Subcutaneous abdominal adipose tissue (tissue), 5 donors: ENCODE measurements at regions not wholly inside any gene's neighbourhood (a gene's known extent, or its start where the extent isn't known, plus 50 kb on each side); places are given as distances from the start of the nearest gene placed in this dataset.

Experiments
- H3K27ac ChIP-seq: one replicate; pipeline ENCODE4 v1.7.0; 2013; ENCODE audit warnings: low read depth, mild to moderate bottlenecking, inconsistent platforms, low read length, moderate library complexity
- H3K27me3 ChIP-seq, 5 donors: one replicate each; pipeline ENCODE4 v1.7.0; 2013; ENCODE audit warnings: low read length in 5 of 5, inconsistent platforms in 1 of 5; ENCODE audit not compliant: control insufficient read depth in 5 of 5, insufficient read depth in 4 of 5
- H3K36me3 ChIP-seq, 5 donors: one replicate each; pipeline ENCODE4 v1.7.0; 2013; ENCODE audit warnings: low read length in 5 of 5; ENCODE audit not compliant: control insufficient read depth in 5 of 5, insufficient read depth in 5 of 5
- H3K4me1 ChIP-seq, 5 donors: one replicate each; pipeline ENCODE4 v1.7.0; 2013; ENCODE audit warnings: low read length in 5 of 5, mild to moderate bottlenecking in 3 of 5, moderate library complexity in 1 of 5; ENCODE audit not compliant: control insufficient read depth in 5 of 5, insufficient read depth in 5 of 5
- H3K4me3 ChIP-seq, 5 donors: one replicate each; pipeline ENCODE4 v1.7.0; 2013; ENCODE audit warnings: low read length in 5 of 5, low read depth in 1 of 5
- H3K9ac ChIP-seq, 5 donors: one replicate each; pipeline ENCODE4 v1.7.0; 2013; ENCODE audit warnings: low read length in 5 of 5, mild to moderate bottlenecking in 4 of 5, moderate library complexity in 3 of 5
- H3K9me3 ChIP-seq, 5 donors: one replicate each; pipeline ENCODE4 v1.7.0; 2013; ENCODE audit warnings: low read length in 5 of 5; ENCODE audit not compliant: control insufficient read depth in 5 of 5
- donor health status: healthy.
- donor health status: healthy.
- donor health status: healthy.
- donor health status: healthy.
- donor health status: healthy.

GRCh38 chr11:35077709-35078469 lies 61.1 kb upstream of the CD44 start:
- no peaks in the 10 kb centered on the region for H3K27me3 ChIP-seq
- H3K9me3 ChIP-seq, result no peaks in the 10 kb centered on the region
- no peak overlapping the region for H3K4me3 ChIP-seq
- no peak overlapping the region for H3K27ac ChIP-seq
- no peak overlapping the region for H3K9ac ChIP-seq
- peaks cover 2 to 17% (median 14%) of the 10 kb centered on the region in 5 donors for H3K4me1 ChIP-seq
- H3K36me3 ChIP-seq, result no peaks in the 10 kb centered on the region

- peaks cover 6 to 21% (median 19%) of the 10 kb centered on the region in 5 donors for H3K4me1 ChIP-seq
- H3K27ac ChIP-seq, result no peak overlapping the region
- no peaks in the 10 kb centered on the region for H3K27me3 ChIP-seq
- no peaks in the 10 kb centered on the region for H3K9me3 ChIP-seq
- no peak overlapping the region for H3K4me3 ChIP-seq
- H3K9ac ChIP-seq, result no peak overlapping the region
- H3K36me3 ChIP-seq, result no peaks in the 10 kb centered on the region
These were observed 60.6 kb upstream of the CD44 start for GRCh38 chr11:35078470-35078735.

- Histone ChIP-seq H3K4me3 (no peak overlapping the region), H3K36me3 (no peaks in the 10 kb centered on the region), H3K27ac (no peak overlapping the region), H3K9me3 (no peaks in the 10 kb centered on the region), H3K4me1 (peaks cover 12 to 33% (median 29%) of the 10 kb centered on the region in 5 donors), H3K9ac (no peak overlapping the region), H3K27me3 (no peaks in the 10 kb centered on the region)
These were observed 59.4 kb upstream of the CD44 start for GRCh38 chr11:35079611-35080010.

GRCh38 chr11:35082321-35083180 lies 56.4 kb upstream of the CD44 start:
- peak overlapping the region in 3 of 5 donors; percentile 18 to 28 (median 24) for H3K4me3 ChIP-seq
- no peaks in the 10 kb centered on the region for H3K36me3 ChIP-seq
- peaks cover 16 to 49% (median 42%) of the 10 kb centered on the region in 5 donors for H3K4me1 ChIP-seq
- peak overlapping the region in 3 of 5 donors; percentile 16 to 21 (median 20) for H3K9ac ChIP-seq
- H3K27ac ChIP-seq, result peak overlapping the region; percentile 90
- no peaks in the 10 kb centered on the region for H3K9me3 ChIP-seq
- no peaks in the 10 kb centered on the region for H3K27me3 ChIP-seq

GRCh38 chr11:35083181-35083430 lies 55.9 kb upstream of the CD44 start:
- Histone ChIP-seq H3K4me1 (peaks cover 18 to 52% (median 45%) of the 10 kb centered on the region in 5 donors), H3K9me3 (no peaks in the 10 kb centered on the region), H3K4me3 (peak overlapping the region in 3 of 5 donors; percentile 7 to 28 (median 24)), H3K27me3 (no peaks in the 10 kb centered on the region), H3K36me3 (no peaks in the 10 kb centered on the region), H3K27ac (peak overlapping the region; percentile 90), H3K9ac (peak overlapping the region in 3 of 5 donors; percentile 16 to 21 (median 20))

- no peak overlapping the region for H3K4me3 ChIP-seq
- H3K27ac ChIP-seq, result peak overlapping the region; percentile 90
- no peaks in the 10 kb centered on the region for H3K9me3 ChIP-seq
- H3K9ac ChIP-seq, result peak overlapping the region in 2 of 5 donors; percentile 20 to 21
- no peaks in the 10 kb centered on the region for H3K27me3 ChIP-seq
- no peaks in the 10 kb centered on the region for H3K36me3 ChIP-seq
- H3K4me1 ChIP-seq, result peaks cover 18 to 55% (median 49%) of the 10 kb centered on the region in 5 donors
These were observed 55.3 kb upstream of the CD44 start for GRCh38 chr11:35083431-35084238.

- no peak overlapping the region for H3K9ac ChIP-seq
- H3K9me3 ChIP-seq, result no peaks in the 10 kb centered on the region
- no peaks in the 10 kb centered on the region for H3K27me3 ChIP-seq
- no peak overlapping the region for H3K4me3 ChIP-seq
- H3K36me3 ChIP-seq, result no peaks in the 10 kb centered on the region
- H3K4me1 ChIP-seq, result peaks cover 18 to 56% (median 49%) of the 10 kb centered on the region in 5 donors
- H3K27ac ChIP-seq, result peak overlapping the region; percentile 90
These were observed 54.0 kb upstream of the CD44 start for GRCh38 chr11:35084817-35085440.

GRCh38 chr11:35085531-35086165 lies 53.3 kb upstream of the CD44 start:
- no peak overlapping the region for H3K27ac ChIP-seq
- no peaks in the 10 kb centered on the region for H3K27me3 ChIP-seq
- H3K4me3 ChIP-seq, result no peak overlapping the region
- H3K36me3 ChIP-seq, result no peaks in the 10 kb centered on the region
- H3K4me1 ChIP-seq, result peaks cover 18 to 56% (median 49%) of the 10 kb centered on the region in 5 donors
- H3K9ac ChIP-seq, result no peak overlapping the region
- no peaks in the 10 kb centered on the region for H3K9me3 ChIP-seq

- no peak overlapping the region for H3K4me3 ChIP-seq
- H3K4me1 ChIP-seq, result peaks cover 16 to 49% (median 43%) of the 10 kb centered on the region in 5 donors
- H3K9ac ChIP-seq, result no peak overlapping the region
- H3K27me3 ChIP-seq, result no peaks in the 10 kb centered on the region
- H3K27ac ChIP-seq, result no peak overlapping the region
- no peaks in the 10 kb centered on the region for H3K9me3 ChIP-seq
- no peaks in the 10 kb centered on the region for H3K36me3 ChIP-seq
These were observed 51.3 kb upstream of the CD44 start for GRCh38 chr11:35087648-35088047.
